GM12865 (cell line): ENCODE measurements at regions not wholly inside any gene's neighbourhood (a gene's known extent, or its start where the extent isn't known, plus 50 kb on each side); places are given as distances from the start of the nearest gene placed in this dataset.

Experiments used
- DNase-seq: peaks from one replicate; pipeline ENCODE4 v3.0.0; 2010; ENCODE audit warnings: low read depth
- H3K4me3 ChIP-seq: 2 replicates; pipeline ENCODE4 v1.5.1; 2011; ENCODE audit warnings: mild to moderate bottlenecking, low read depth, low read length, control low read depth
- CTCF ChIP-seq: IDR thresholded peaks from 2 replicates; pipeline ENCODE4 v1.5.1; 2011; ENCODE audit warnings: low read length, control low read depth, low read depth, inconsistent platforms; ENCODE audit not compliant: insufficient read depth; ENCODE audit errors: missing control alignments

GRCh38 chr6:20350215-20350614, 51.5 kb upstream of the E2F3 start:
- no peak overlapping the region for H3K4me3 ChIP-seq
- no peak for DNase-seq
- TF ChIP-seq CTCF: no peak

- DNase-seq: no peak
- no peak overlapping the region for H3K4me3 ChIP-seq
- no peak for TF ChIP-seq CTCF
Observed at GRCh38 chr6:20351534-20351933, 50.1 kb upstream of the E2F3 start.
